COLO668 (cell line): ENCODE measurements at regions not wholly inside any gene's neighbourhood (a gene's known extent, or its start where the extent isn't known, plus 50 kb on each side); places are given as distances from the start of the nearest gene placed in this dataset.
"Not testable (repeated sequence)": the region's sequence is repeated elsewhere in the genome, so short reads cannot be mapped to it uniquely, and the experiment has no call there.

ENCODE experiments used
- DNase-seq: peaks from one replicate; lab custom pipeline; 2025; ENCODE audit not compliant: unreplicated experiment; lab: John Stamatoyannopoulos, UW

DNA sequence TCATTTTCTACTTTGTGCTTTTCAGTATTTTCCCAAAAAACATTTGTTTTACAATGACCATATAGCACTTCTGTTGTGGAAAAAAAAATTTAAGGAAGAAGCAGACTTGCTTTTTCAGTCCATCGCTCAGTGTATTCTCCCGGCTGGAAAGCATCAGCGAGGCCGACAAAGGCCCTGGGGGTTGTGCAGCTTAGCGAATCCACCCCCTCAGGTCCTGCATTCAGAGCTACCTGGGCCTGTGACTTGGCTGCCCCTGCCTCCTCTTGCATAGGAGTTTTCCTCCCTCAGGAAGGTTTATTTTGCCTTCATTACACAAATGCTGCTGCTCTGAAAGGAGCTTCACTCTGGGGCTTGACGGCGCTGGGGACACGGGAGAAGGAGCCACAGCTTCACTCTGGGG lies 244.4 kb upstream of the MGAT5 start:
- DNase-seq, result no peak

DNA sequence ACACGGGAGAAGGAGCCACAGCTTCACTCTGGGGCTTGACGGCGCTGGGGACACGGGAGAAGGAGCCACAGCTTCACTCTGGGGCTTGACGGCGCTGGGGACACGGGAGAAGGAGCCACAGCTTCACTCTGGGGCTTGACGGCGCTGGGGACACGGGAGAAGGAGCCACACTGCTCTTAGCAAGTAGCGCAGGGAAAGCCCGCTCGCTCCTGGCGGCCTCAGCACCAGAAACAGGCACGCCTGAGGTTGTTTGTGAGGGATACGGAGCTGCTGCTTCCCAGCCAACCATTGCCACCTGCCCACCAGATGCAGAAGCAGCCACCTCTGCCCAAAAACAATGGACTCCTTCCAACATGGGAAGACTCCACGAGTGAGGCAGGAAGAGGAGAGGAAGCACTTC lies 244.0 kb upstream of the MGAT5 start:
- not testable (repeated sequence) for DNase-seq

DNA sequence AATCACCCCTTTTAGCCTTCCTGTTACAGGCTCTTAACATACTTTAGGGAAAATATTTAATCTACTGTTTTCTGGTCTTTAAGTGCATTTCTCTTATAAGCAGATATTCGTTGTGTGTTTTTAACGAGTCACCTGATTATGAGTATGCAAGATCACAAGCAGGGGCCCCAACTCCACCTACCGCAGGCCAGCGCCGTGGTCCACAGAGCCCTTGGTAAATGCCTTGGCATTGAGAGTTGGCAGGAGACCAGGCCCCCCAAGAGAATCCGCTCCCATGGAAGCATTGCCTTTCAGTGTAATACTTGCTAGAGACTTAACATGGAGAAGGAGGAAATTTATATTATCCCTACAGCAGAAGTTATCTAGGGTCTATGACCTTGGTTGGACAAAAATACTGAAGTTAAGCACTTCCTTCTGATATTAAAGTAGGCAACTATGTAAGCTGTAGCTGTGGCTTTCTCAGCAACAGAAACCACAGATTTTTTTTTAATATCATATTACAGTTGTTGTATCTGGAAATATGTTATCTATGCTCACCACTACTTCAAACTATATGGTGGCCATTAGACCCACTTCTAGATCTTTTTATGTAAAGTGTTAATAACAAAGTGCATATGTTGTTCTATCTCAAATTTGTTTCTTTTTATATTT lies 241.8 kb upstream of the MGAT5 start:
- no peak for DNase-seq

DNA sequence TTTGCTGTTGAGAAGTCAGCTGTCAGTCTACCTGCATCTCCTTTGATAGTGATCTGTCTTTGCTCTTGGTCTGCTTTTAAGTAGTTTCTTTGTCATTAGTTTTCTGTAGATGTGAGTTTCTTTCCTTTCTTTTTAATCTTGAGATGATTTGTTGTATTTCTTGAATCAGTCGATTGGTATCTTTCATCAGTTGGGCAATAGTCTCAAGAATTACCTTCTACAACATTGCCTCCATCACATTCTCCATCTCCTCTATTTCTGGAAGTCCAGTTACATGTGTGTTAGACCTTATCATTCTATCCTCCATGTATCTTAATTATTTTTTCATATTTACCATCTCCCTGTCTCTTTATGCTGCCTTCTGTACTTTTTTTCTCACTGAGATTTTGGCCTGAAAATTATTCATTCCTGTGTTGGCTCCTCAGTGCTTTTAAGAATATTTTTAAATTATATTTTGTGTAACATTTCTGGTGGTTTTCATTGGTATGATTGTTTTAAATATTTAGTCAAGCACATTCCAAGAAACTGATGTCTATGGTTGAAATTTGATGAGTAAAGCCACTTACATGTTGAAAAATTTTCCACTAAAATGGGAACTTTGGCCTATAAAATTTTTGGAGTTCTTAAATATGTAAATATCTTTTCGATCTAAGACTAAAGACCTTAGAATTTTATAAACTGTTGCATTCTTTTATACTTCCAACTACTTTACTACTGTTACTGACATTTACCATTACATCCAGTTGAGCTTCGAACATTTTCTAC lies 239.5 kb upstream of the MGAT5 start:
- no peak for DNase-seq

DNA sequence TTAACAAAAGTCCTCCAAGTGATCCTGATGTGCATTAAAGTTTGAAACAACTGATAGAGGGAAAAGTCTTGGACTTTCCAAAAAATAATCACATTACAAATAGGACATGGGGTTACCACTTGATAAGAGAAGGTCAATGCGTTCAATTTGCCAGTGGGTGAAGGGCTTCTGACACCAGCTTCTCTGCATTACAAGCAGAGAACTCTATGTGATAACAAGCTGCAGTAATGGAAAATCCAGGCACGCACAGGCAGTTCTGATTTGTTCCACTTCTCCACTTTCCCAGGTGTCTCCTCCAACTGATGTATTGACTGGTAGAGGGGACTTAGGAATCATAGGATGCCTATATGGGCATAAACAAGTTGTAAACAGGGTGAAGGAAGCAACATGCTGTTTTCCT lies 234.0 kb upstream of the MGAT5 start:
- DNase-seq, result no peak

DNA sequence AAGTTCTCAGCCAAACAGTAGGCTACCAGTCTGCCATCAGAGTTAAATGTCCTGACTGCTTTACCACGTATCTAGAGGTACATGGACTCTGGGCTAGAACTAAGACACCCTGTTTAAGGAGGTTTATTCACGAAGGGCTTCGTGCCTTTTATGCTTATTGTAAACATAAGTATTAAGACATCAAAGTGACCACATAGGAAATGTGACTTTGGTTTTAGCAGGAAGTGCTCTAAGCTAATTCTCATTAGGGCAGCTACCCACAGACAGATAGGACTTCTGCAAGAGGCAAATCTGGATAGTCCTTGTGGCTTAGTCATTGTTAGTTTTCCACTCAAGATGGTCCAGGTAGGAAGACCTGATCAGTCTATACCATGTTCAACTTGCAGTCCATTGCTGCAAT lies 233.3 kb upstream of the MGAT5 start:
- no peak for DNase-seq

DNA sequence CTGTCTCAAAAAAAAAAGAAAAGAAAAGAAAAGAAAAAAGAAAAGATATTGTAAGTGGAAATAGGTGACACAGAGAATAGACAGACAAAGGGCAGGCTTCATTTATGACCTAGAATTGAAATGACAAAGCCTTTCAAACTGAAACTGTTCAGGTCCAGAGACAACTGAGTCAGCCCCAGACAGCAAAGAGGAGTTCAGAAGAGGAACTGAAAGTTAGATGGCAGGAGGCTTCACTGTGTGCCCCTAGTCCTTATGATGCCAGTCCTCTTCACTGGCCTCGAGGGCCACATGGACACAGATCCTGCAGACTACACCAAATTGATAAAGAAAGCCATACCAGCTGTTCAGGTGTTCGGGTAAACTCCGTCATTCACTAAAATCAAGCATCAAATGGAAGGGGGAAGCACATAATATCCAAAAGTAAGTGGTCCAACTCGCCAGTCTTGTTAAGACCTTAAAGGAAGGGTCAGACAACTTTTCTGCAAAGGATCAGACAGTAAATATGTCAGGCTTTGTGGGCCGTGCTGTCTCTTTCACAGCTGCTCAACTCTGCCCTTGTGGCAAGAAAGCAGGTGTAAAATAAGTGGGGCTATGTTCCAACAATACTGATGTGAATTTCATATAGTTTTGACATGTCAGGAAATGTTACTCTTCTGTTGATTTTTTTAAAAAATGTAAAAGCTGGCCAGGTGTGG lies 231.9 kb upstream of the MGAT5 start:
- DNase-seq, result no peak

DNA sequence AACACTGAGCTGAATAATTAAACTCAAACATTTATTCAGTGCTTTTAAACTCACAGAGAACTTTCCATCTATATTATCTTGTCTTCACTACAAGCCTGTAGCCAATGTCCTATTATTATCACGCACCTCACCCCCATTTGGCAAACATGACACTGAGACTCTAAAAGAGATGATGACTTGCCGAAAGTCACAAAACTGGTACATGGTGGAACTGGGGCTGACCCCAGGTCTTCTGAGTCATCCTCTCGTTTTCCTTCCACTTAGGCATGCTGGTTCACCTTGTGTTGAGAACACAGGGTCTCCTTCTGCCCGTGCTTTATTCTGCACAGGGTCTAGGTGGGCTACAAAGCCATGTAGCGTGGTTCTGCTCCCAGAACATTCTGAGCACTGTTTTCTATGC lies 230.0 kb upstream of the MGAT5 start:
- no peak for DNase-seq

DNA sequence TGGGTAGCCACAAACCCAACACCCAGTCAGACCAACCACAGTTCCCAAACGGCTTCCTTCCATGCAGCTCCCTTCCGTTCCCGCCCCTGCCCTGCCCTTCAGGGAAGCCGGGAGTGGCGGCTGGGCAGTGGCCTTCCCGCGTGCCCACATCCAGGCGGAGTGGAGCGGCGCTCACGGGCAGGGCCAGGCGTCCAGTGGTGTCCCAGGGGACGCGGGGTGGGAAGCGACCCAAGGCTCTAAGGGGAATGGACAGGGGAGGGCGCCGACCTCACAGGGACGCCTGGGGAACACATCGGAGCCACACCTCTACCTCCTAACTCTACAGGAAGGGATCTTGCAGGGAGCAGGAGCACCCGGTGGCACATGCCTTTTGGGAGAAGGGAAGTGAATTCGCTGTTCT lies 225.9 kb upstream of the MGAT5 start:
- no peak for DNase-seq

DNA sequence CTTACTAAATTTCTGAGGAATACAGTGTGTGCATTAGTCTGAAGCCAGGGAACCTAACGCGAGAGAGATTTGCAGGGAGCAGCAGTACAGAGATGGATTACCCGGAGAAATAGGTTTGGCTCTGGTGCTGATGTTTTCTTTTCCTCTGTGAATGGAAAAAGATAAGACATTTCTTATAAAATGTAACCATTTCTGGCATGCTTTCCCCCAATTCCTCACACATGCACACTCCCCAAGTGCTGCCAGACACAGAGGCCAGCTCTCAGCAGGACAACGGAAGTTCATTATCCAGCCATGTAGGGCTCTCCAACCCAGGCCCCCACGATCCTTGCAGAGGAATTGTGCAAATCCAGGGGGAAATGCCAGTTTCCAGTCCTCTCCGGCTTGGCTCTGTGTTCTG lies 224.5 kb upstream of the MGAT5 start:
- no peak for DNase-seq

DNA sequence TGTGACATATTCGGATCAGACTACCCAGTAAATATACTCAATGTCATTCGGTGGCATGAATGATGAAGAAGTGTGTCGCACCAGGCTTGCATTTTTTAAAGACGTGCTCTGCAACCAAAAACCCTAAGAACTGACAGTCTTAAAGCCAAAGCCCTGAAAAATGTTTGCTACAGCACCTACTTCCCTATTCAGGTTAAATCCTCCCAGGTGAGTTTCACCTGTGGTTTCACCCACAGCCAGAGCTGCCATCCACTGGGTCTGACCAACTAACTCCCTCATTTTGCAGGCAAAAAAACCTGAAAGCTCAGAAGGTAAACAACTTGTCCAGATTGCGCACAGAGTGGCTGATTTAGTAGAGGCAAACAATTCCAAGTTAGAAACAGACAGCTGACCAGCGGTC lies 222.3 kb upstream of the MGAT5 start:
- DNase-seq, result no peak

DNA sequence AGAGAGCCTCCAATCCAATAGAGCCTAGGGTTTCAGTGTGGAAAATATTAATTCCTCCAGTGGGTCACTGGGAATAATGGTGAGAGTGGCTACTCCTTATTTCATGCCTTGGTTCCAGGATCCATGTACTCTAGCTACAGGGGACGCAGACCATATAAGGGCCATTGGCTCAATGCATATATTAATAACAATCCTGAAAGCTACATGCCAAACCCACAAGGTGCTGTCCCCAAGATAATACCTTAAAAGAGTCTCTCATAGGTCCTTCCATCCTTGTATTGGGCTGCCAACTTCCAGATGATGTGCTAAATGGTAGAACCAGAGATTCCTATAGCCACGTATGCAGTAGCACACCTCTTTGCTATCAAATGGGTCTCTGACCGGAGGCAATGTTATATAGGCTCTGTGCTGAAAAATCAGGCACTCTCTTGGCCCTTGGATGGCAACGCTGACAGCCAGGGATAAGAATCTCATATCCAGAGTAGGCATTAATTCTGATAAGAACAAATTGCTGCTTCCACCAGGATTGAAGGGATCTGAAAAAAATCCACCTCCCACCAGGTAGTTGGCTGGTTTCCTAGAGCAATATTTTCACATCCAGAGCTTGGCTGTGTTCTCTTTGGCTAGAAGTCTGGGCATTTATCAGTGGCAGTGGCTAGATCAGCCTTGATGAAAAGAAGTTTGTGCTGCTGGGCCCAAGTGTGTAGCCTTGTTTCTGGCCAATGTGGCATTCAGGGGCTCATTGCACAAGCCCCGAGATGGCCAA lies 218.1 kb upstream of the MGAT5 start:
- DNase-seq, result no peak

DNA sequence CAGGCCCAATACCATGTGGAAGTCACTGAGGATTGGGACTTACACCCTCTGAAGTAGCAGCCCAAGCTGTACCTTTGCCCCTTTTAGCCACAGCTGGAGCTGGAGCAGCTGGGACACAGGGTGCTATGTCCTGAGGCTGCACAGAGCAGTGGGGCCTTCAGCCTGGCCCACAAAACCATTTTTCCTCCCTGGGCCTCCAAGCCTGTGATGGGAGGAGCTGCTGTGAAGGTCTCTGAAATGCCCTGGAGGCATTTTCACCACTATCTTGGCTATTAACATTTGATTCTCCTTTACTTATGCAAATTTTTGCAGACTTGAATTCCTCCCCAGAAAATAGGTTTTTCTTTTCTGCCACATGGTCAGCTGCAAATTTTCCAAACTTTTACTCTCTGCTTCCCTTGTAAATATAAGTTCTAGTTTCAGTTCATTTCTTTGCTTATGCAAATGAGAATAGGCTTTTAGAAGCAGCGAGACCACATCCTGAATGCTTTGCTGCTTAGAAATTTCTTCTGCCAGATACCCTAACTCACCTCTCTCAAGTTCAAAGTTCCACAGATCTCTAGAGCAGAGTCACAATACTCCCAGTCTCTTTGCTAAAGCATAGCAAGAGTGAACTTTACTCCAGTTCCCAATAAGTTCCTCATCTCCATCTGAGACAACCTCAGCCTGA lies 213.8 kb upstream of the MGAT5 start:
- no peak for DNase-seq

DNA sequence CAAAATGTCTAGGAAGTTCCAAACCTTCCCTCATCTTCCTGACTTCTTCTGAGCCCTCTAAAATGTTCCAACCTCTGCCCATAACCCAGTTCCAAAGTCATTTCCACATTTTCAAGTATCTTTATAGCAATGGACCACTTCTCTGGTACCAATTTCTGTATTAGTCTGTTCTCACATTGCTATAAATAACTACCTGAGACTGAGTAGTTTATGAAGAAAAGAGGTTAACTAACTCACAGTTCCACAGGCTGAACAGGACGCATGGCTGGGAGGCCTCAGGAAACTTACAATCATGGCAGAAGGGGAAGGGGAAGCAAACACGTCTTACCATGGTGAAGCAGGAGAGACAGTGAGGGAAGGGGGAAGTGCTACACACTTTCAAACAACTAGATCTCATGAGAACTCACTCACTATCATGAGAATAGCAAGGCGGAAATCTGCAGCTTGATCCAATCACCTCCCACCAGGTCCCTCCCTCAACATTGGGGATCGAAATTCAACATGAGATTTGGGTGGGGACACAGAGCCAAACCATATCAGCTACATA lies 213.2 kb upstream of the MGAT5 start:
- not testable (repeated sequence) for DNase-seq

DNA sequence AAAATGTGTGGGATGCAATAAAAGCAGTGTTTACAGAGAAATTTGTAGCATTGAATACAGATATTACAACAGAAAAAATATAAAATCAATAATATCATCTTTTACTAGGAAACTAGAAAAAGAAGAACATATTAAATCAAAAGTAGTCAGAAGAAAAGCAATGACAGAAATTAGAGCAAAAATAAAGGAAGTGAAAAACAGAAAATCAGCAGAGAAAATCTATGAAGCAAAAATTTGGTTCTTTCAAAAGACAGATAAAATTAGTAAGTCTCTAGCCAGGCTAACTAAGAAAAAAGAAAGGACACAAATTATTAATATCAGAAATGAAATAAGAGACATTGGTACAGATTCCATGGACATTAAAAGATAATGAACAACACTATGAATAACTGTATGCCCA lies 212.0 kb upstream of the MGAT5 start:
- no peak for DNase-seq

DNA sequence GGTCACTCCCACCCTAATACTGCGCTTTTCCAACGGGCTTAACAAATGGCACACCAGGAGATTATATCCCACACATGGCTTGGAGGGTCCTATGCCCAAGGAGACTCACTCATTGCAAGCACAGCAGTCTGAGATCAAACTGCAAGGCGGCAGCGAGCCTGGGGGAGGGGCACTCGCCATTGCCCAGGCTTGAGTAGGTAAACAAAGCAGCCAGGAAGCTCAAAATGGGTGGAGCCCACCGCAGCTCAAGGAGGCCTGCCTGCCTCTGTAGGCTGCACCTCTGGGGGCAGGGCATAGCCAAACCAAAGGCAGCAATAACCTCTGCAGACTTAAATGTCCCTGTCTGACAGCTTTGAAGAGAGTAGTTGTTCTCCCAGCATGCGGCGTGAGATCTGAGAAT lies 210.8 kb upstream of the MGAT5 start:
- DNase-seq, result not testable (repeated sequence)

DNA sequence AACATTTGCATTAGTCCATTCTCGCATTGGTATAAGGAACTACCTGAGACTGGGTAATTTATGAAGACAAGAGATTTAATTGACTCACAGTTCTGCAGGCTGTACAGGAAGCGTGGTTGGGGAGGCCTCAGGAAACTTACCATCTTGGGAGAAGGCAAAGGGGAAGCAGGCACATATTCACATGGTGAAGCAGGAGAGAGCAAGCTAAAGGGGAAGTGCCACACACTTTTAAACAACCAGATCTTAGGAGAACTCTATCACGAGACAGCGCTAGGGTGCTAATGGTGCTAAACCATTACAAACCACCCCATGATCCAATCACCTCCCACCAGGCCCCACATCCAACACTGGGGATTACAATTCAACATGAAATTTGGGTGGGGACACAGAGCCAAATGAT lies 201.7 kb upstream of the MGAT5 start:
- DNase-seq, result no peak

DNA sequence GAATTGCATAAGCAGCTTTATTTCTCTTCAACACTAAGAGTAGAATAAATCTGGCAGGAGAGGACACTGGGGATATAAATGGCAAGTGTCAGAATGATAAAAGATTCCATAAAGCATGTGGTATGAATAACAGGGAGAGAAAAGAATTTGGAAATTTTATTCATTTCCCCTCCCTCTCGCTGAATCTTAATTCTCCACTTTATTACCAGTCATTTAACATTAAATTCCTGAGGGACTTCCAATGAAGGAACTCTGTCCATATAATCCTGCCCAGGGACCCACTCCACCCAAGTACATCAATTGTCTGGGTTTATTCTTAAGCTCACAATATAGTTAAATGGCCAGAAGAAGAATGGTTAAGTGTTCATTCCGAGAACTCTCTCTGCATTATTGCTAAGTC lies 197.7 kb upstream of the MGAT5 start:
- DNase-seq, result no peak

DNA sequence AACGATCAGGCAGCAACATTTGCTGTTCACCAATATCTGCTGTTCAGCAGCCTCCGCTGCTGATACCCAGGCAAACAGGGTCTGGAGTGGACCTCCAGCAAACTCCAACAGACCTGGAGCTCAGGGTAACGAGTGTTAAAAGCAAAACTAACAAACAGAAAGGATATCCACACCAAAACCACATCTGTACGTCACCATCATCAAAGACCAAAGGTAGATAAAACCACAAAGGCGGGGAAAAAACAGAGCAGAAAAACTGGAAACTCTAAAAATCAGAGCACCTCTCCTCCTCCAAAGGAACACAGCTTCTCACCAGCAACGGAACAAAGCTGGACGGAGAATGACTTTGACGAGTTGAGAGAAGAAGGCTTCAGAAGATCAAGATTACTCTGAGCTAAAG lies 192.8 kb upstream of the MGAT5 start:
- DNase-seq, result not testable (repeated sequence)

DNA sequence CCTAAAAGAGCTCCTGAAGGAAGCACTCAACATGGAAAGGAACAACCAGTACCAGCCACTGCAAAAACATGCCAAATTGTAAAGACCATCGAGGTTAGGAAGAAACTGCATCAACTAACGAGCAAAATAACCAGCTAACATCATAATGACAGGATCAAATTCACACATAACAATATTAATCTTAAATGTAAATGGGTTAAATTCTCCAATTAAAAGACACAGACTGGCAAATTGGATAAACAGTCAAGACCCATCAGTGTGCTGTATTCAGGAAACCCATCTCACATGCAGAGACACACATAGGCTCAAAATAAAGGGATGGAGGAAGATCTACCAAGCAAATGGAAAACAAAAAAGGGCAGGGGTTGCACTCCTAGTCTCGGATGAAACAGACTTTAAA lies 191.6 kb upstream of the MGAT5 start:
- not testable (repeated sequence) for DNase-seq

DNA sequence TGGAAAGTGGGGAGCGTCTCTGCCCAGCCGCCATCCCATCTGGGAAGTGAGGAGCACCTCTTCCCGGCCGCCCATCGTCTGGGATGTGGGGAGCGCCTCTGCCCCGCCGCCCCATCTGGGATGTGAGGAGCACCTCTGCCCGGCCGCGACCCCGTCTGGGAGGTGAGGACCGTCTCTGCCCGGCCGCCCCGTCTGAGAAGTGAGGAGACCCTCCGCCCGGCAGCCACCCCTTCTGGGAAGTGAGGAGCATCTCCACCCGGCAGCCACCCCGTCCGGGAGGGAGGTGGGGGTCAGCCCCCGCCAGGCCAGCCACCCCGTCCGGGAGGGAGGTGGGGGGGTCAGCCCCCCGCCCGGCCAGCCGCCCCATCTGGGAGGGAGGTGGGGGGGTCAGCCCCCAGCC lies 190.0 kb upstream of the MGAT5 start:
- DNase-seq, result not testable (repeated sequence)
